IMR-90 (cell line): ENCODE measurements at regions not wholly inside any gene's neighbourhood (a gene's known extent, or its start where the extent isn't known, plus 50 kb on each side); places are given as distances from the start of the nearest gene placed in this dataset.

ENCODE experiments used
- ATAC-seq: fragments of 200-7000 bp; cut with Tn5 transposase; 2 replicates; pipeline ENCODE4 v1.9.1; 2020; ENCODE audit warnings: low read depth, mild to moderate bottlenecking, moderate library complexity
- BruUV-seq: library from RNA; stranded (reverse); fragments of 400-500 nt; replicated peaks from 2 replicates; lab custom pipeline; 2021; lab: Mats Ljungman, UMichigan
- CTCF ChIA-PET: fragments of 300-600 bp; formaldehyde crosslinking; extraction: SDS; loops from one replicate; lab custom pipeline; 2021; ENCODE audit warnings: antibody characterized with exemption; lab: Yijun Ruan, JAX
- POLR2A ChIA-PET: fragments of 300-600 bp; sonication (Branson Sonifier 250); formaldehyde crosslinking; loops from one replicate; lab custom pipeline; 2022; ENCODE audit warnings: antibody characterized with exemption; ENCODE audit not compliant: unreplicated experiment; lab: Charles Lee
- DNase-seq: peaks from one replicate; pipeline ENCODE4 v3.0.0; 2013
- H2AFZ ChIP-seq: replicated peaks from 2 replicates; pipeline ENCODE3; 2013; ENCODE audit warnings: low read length, mild to moderate bottlenecking; ENCODE audit not compliant: poor library complexity
- H2AK5ac ChIP-seq: 2 replicates; pipeline ENCODE4 v1.6.1; 2013; ENCODE audit warnings: low read depth, low read length, inconsistent platforms
- H2AK9ac ChIP-seq: replicated peaks from 2 replicates; pipeline ENCODE3; 2013; ENCODE audit warnings: mild to moderate bottlenecking, low read depth, low read length, moderate library complexity; ENCODE audit not compliant: poor library complexity
- H2BK120ac ChIP-seq: 2 replicates; pipeline ENCODE4 v1.6.1; 2013; ENCODE audit warnings: low read depth, low read length, inconsistent platforms
- H2BK15ac ChIP-seq: 3 replicates; pipeline ENCODE4 v1.6.1; 2013; ENCODE audit warnings: low read depth, low read length, inconsistent platforms
- H2BK20ac ChIP-seq: 2 replicates; pipeline ENCODE4 v1.6.1; 2013; ENCODE audit warnings: low read depth, mild to moderate bottlenecking, inconsistent platforms, low read length, moderate library complexity
- H2BK5ac ChIP-seq: 2 replicates; pipeline ENCODE4 v1.6.1; 2013; ENCODE audit warnings: mild to moderate bottlenecking, low read depth, low read length, inconsistent platforms; ENCODE audit not compliant: poor library complexity, severe bottlenecking
- H3K14ac ChIP-seq: replicated peaks from 2 replicates; pipeline ENCODE4 v1.6.1; 2013; ENCODE audit warnings: low read depth, low read length, inconsistent platforms
- H3K18ac ChIP-seq: 2 replicates; pipeline ENCODE4 v1.6.1; 2013; ENCODE audit warnings: low read depth, low read length, control low read depth
- H3K23ac ChIP-seq: 2 replicates; pipeline ENCODE4 v1.6.1; 2013; ENCODE audit warnings: low read depth, low read length, inconsistent platforms
- H3K27ac ChIP-seq: 2 replicates; pipeline ENCODE4 v1.5.1; 2013; ENCODE audit warnings: mild to moderate bottlenecking, control low read depth, low read length; ENCODE audit not compliant: insufficient read depth
- H3K27me3 ChIP-seq: 2 replicates; pipeline ENCODE4 v1.6.1; 2013; ENCODE audit warnings: low read length; ENCODE audit not compliant: control insufficient read depth, insufficient read depth
- H3K36me3 ChIP-seq: 2 replicates; pipeline ENCODE4 v1.6.1; 2013; ENCODE audit warnings: low read length, mixed read lengths; ENCODE audit not compliant: control insufficient read depth, insufficient read depth
- H3K4ac ChIP-seq: 2 replicates; pipeline ENCODE4 v1.6.1; 2013; ENCODE audit warnings: low read depth, low read length, inconsistent platforms
- H3K4me1 ChIP-seq: 2 replicates; pipeline ENCODE4 v1.6.1; 2013; ENCODE audit warnings: low read length, mixed read lengths; ENCODE audit not compliant: control insufficient read depth, insufficient read depth
- H3K4me2 ChIP-seq: 2 replicates; pipeline ENCODE4 v1.6.1; 2013; ENCODE audit warnings: low read depth, mild to moderate bottlenecking, control low read depth, low read length, moderate library complexity
- H3K4me3 ChIP-seq: 2 replicates; pipeline ENCODE4 v1.5.1; 2013; ENCODE audit warnings: low read depth, mild to moderate bottlenecking, control low read depth, low read length, moderate library complexity; ENCODE audit not compliant: insufficient read depth
- H3K56ac ChIP-seq: 2 replicates; pipeline ENCODE4 v1.6.1; 2013; ENCODE audit warnings: low read length, inconsistent platforms; ENCODE audit not compliant: insufficient read depth; ENCODE audit errors: extremely low read depth
- H3K79me1 ChIP-seq, 2 experiments: 2 replicates each; pipeline ENCODE4 v1.6.1; 2013; ENCODE audit warnings: low read length in 2 of 2, inconsistent platforms in 1 of 2, low read depth in 1 of 2
- H3K9ac ChIP-seq: 2 replicates; pipeline ENCODE4 v1.6.1; 2013; ENCODE audit warnings: low read depth, low read length, control low read depth
- H3K9me1 ChIP-seq: 2 replicates; pipeline ENCODE4 v1.6.1; 2013; ENCODE audit warnings: low read length, inconsistent platforms; ENCODE audit not compliant: insufficient read depth
- H3K9me3 ChIP-seq: 2 replicates; pipeline ENCODE4 v1.6.1; 2013; ENCODE audit warnings: low read length; ENCODE audit not compliant: control insufficient read depth, insufficient read depth
- H4K20me1 ChIP-seq: 2 replicates; pipeline ENCODE4 v1.6.1; 2013; ENCODE audit warnings: low read length, inconsistent platforms; ENCODE audit not compliant: insufficient read depth
- H4K5ac ChIP-seq: 2 replicates; pipeline ENCODE4 v1.6.1; 2013; ENCODE audit warnings: mild to moderate bottlenecking, low read depth, low read length, control low read depth
- H4K8ac ChIP-seq, 2 experiments: 2 replicates each; pipeline ENCODE4 v1.6.1; 2013; ENCODE audit warnings: low read depth in 2 of 2, low read length in 2 of 2, control low read depth in 1 of 2, inconsistent platforms in 1 of 2
- H4K91ac ChIP-seq: 2 replicates; pipeline ENCODE4 v1.6.1; 2013; ENCODE audit warnings: low read depth, low read length, inconsistent platforms; ENCODE audit not compliant: insufficient read depth
- CEBPB ChIP-seq: IDR thresholded peaks from 2 replicates; pipeline ENCODE4 v1.6.1; 2012; ENCODE audit warnings: low read depth, low read length, improper control_type of control experiment
- CHD1 ChIP-seq: IDR thresholded peaks from 2 replicates; pipeline ENCODE4 v1.6.1; 2012; ENCODE audit warnings: low read depth, low read length, improper control_type of control experiment
- CTCF ChIP-seq: conservative IDR thresholded peaks from 2 replicates; pipeline ENCODE4 v1.5.1; 2012; ENCODE audit warnings: mild to moderate bottlenecking, low read depth, low read length, improper control_type of control experiment
- ELK1 ChIP-seq: fragments of 150-350 bp; IDR thresholded peaks from 2 replicates; pipeline ENCODE4 v1.6.1; 2016; ENCODE audit warnings: low read depth, mild to moderate bottlenecking, low read length, moderate library complexity, borderline replicate concordance
- MXI1 ChIP-seq: IDR thresholded peaks from 2 replicates; pipeline ENCODE4 v1.6.1; 2012; ENCODE audit warnings: low read depth, mild to moderate bottlenecking, low read length, moderate library complexity, borderline replicate concordance
- WGBS, 2 experiments: methylation state at CpG; one replicate each; pipeline versions ENCODE4 v1.1.5 to v1.1.7; 2013; ENCODE audit warnings: missing lambda C conversion rate in 2 of 2; ENCODE audit not compliant: insufficient read length in 1 of 2; ENCODE audit errors: extremely low coverage in 2 of 2; 5-methylcytosine and 5-hydroxymethylcytosine counted together
- dilution Hi-C: fragments of 300-500 bp; cut with HindIII; formaldehyde crosslinking; loops from one replicate; pipeline ENCODE4 v1.14.3; 2018; ENCODE audit warnings: low sequenced_read_pairs; ENCODE audit not compliant: unreplicated experiment
- in situ Hi-C: fragments of 300-500 bp; cut with MboI; formaldehyde crosslinking; loops from 3 replicates; pipeline ENCODE4 v1.14.3; 2019; ENCODE audit warnings: low sequenced_read_pairs, inconsistent platforms, mixed read lengths
- intact Hi-C: fragments of 100-400 bp; cut with micrococcal nuclease; formaldehyde crosslinking; loops from 2 replicates; pipeline ENCODE4 v1.10.0; 2022

- Histone ChIP-seq H3K79me1 (no peaks in the 10 kb centered on the region), H4K91ac (no peak overlapping the region), H2BK120ac (no peak overlapping the region), H3K14ac (no peak overlapping the region), H3K36me3 (no peaks in the 10 kb centered on the region), H3K18ac (no peak overlapping the region), H2AK5ac (no peak overlapping the region), H3K4ac (no peak overlapping the region), H3K4me1 (no peaks in the 10 kb centered on the region), H2BK5ac (no peak overlapping the region), H2BK15ac (no peak overlapping the region), H3K9ac (no peak overlapping the region), H4K5ac (no peak overlapping the region), H3K27ac (no peak overlapping the region), H3K9me1 (no peaks in the 10 kb centered on the region), H2AFZ (no peak overlapping the region), H3K23ac (no peak overlapping the region), H3K4me2 (no peak overlapping the region), H2BK20ac (no peak overlapping the region), H4K8ac (no peak overlapping the region), H4K20me1 (no peaks in the 10 kb centered on the region), H3K27me3 (no peaks in the 10 kb centered on the region), H3K9me3 (no peaks in the 10 kb centered on the region), H2AK9ac (no peak overlapping the region), H3K56ac (no peak overlapping the region), H3K4me3 (no peak overlapping the region)
- dilution Hi-C loops (no loop called here), intact Hi-C loops (no loop called here), in situ Hi-C loops (no loop called here)
- ATAC-seq (no peak), DNase-seq (no peak)
- CTCF ChIA-PET: no interaction called here
- no CpG with 5 or more reads among the region's 2 CpGs for WGBS, 2 experiments
- POLR2A ChIA-PET: no interaction called here
- BruUV-seq: no TSS peak
- TF ChIP-seq CEBPB (no peak), CHD1 (no peak), MXI1 (no peak), ELK1 (no peak), CTCF (no peak)
Measured at GRCh38 chr13:78376033-78376432, 227.3 kb downstream of the POU4F1 start.
